GM18520 (cell line): ENCODE measurements at regions not wholly inside any gene's neighbourhood (a gene's known extent, or its start where the extent isn't known, plus 50 kb on each side); places are given as distances from the start of the nearest gene placed in this dataset.
"Not testable (repeated sequence)": the region's sequence is repeated elsewhere in the genome, so short reads cannot be mapped to it uniquely, and the experiment has no call there.

Experiments
- ATAC-seq: cut with Tn5 transposase; IDR thresholded peaks from one replicate; pipeline ENCODE4 v1.9.1; 2021; ENCODE audit not compliant: unreplicated experiment

- ATAC-seq = no peak
Measured at GRCh38 chr13:86920961-86921360, 750.2 kb upstream of the SLITRK5 start.

GRCh38 chr13:86922936-86923335 lies 748.2 kb upstream of the SLITRK5 start:
- ATAC-seq = no peak

GRCh38 chr13:86926916-86927315 lies 744.3 kb upstream of the SLITRK5 start:
- ATAC-seq = not testable (repeated sequence)

- ATAC-seq = no peak
Measured at GRCh38 chr13:86932776-86933334, 738.3 kb upstream of the SLITRK5 start.

- ATAC-seq = no peak
Measured at GRCh38 chr13:86933676-86934075, 737.5 kb upstream of the SLITRK5 start.

GRCh38 chr13:86937316-86937715 lies 733.9 kb upstream of the SLITRK5 start:
- ATAC-seq = no peak

- ATAC-seq = no peak
Measured at GRCh38 chr13:86945584-86945983, 725.6 kb upstream of the SLITRK5 start.

- no peak for ATAC-seq
Measured at GRCh38 chr13:86946734-86947133, 724.4 kb upstream of the SLITRK5 start.

GRCh38 chr13:86954341-86954740 lies 716.8 kb upstream of the SLITRK5 start:
- ATAC-seq = no peak

- no peak for ATAC-seq
Measured at GRCh38 chr13:86960876-86961275, 710.3 kb upstream of the SLITRK5 start.

- no peak for ATAC-seq
Measured at GRCh38 chr13:86974251-86974994, 696.7 kb upstream of the SLITRK5 start.

GRCh38 chr13:86974995-86975328 lies 696.2 kb upstream of the SLITRK5 start:
- ATAC-seq = no peak

- no peak for ATAC-seq
Measured at GRCh38 chr13:86976521-86977324, 694.4 kb upstream of the SLITRK5 start.

GRCh38 chr13:86986448-86986847 lies 684.7 kb upstream of the SLITRK5 start:
- no peak for ATAC-seq

GRCh38 chr13:86992251-86992650 lies 678.9 kb upstream of the SLITRK5 start:
- no peak for ATAC-seq

- no peak for ATAC-seq
Measured at GRCh38 chr13:87003265-87003664, 667.9 kb upstream of the SLITRK5 start.

- ATAC-seq = no peak
Measured at GRCh38 chr13:87005511-87005910, 665.7 kb upstream of the SLITRK5 start.

- ATAC-seq = no peak
Measured at GRCh38 chr13:87035526-87035925, 635.6 kb upstream of the SLITRK5 start.

- no peak for ATAC-seq
Measured at GRCh38 chr13:87042946-87043345, 628.2 kb upstream of the SLITRK5 start.

- no peak for ATAC-seq
Measured at GRCh38 chr13:87052731-87053130, 618.4 kb upstream of the SLITRK5 start.

GRCh38 chr13:87057807-87058520 lies 613.2 kb upstream of the SLITRK5 start:
- ATAC-seq = no peak
